Muscle layer of duodenum (tissue), 2 donors: ENCODE measurements at regions not wholly inside any gene's neighbourhood (a gene's known extent, or its start where the extent isn't known, plus 50 kb on each side); places are given as distances from the start of the nearest gene placed in this dataset.
"Not testable (repeated sequence)": the region's sequence is repeated elsewhere in the genome, so short reads cannot be mapped to it uniquely, and the experiment has no call there.

ENCODE experiments used
- H3K27ac ChIP-seq: one replicate; pipeline ENCODE4 v1.7.0; 2013; ENCODE audit warnings: mild to moderate bottlenecking, low read length
- H3K27me3 ChIP-seq: one replicate; pipeline ENCODE4 v1.7.0; 2013; ENCODE audit warnings: low read depth, mild to moderate bottlenecking, control low read depth, low read length
- H3K36me3 ChIP-seq, 2 donors: one replicate each; pipeline ENCODE4 v1.7.0; 2013; ENCODE audit warnings: low read length in 2 of 2, control low read depth in 1 of 2, mild to moderate bottlenecking in 1 of 2; ENCODE audit not compliant: insufficient read depth in 2 of 2, control insufficient read depth in 1 of 2
- H3K4me1 ChIP-seq, 2 donors: one replicate each; pipeline ENCODE4 v1.7.0; 2013; ENCODE audit warnings: low read length in 2 of 2, mild to moderate bottlenecking in 2 of 2, control low read depth in 1 of 2, moderate library complexity in 1 of 2; ENCODE audit not compliant: insufficient read depth in 2 of 2, control insufficient read depth in 1 of 2
- H3K4me3 ChIP-seq, 2 donors: one replicate each; pipeline ENCODE4 v1.7.0; 2013; ENCODE audit warnings: low read length in 2 of 2, low read depth in 1 of 2, mild to moderate bottlenecking in 1 of 2
- H3K9me3 ChIP-seq, 2 donors: one replicate each; pipeline ENCODE4 v1.7.0; 2013; ENCODE audit warnings: low read length in 2 of 2, control low read depth in 1 of 2, mild to moderate bottlenecking in 1 of 2; ENCODE audit not compliant: control insufficient read depth in 1 of 2
- donor health status: healthy.

GRCh38 chr4:8965896-8966295 lies 94.3 kb upstream of the HMX1 start:
- H3K27ac ChIP-seq, H3K9me3 ChIP-seq, H3K36me3 ChIP-seq, H3K4me3 ChIP-seq, H3K4me1 ChIP-seq, H3K27me3 ChIP-seq: not testable (repeated sequence)

DNA sequence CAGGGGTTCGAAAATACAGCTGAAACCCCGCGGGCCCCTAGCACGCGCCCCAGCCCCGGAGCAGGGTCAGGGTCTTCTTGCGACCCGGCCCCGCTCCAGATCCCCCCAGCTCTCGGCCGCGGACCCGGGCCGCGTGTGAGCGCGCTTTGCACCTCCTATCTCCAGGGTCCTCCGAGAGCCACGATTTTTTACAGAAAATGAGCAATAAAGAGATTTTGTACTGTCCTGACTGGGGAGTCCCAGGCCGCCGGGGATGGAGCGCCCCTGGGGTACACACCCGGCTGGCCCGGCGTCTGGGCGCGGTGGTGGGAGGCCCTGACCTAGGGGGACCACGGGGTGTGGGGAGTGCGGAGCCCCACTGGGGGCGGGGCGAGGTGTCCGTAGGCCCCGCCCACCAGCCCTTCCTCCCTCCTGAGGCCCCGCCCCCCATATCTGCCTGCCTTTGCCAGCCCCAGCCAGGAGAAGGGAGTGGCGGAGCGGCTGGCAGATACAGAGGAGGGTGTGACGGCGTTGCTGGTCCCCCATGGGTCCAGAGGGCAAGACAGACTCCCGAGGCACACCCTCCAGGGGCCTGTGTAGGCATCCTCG lies 92.7 kb upstream of the HMX1 start:
- not testable (repeated sequence) for H3K36me3 ChIP-seq, H3K9me3 ChIP-seq, H3K4me1 ChIP-seq, H3K27ac ChIP-seq, H3K27me3 ChIP-seq
- H3K4me3 ChIP-seq, result peak overlapping the region in 1 of 2 donors; percentile 42

- not testable (repeated sequence) for H3K27ac ChIP-seq, H3K4me1 ChIP-seq, H3K36me3 ChIP-seq, H3K9me3 ChIP-seq, H3K27me3 ChIP-seq
- H3K4me3 ChIP-seq, result peak overlapping the region in 1 of 2 donors; percentile 42
Measured at GRCh38 chr4:8963533-8963932, 91.9 kb upstream of the HMX1 start.

GRCh38 chr4:8961343-8961742 lies 89.7 kb upstream of the HMX1 start:
- H3K4me3 ChIP-seq, H3K9me3 ChIP-seq, H3K4me1 ChIP-seq, H3K36me3 ChIP-seq, H3K27ac ChIP-seq, H3K27me3 ChIP-seq: not testable (repeated sequence)

DNA sequence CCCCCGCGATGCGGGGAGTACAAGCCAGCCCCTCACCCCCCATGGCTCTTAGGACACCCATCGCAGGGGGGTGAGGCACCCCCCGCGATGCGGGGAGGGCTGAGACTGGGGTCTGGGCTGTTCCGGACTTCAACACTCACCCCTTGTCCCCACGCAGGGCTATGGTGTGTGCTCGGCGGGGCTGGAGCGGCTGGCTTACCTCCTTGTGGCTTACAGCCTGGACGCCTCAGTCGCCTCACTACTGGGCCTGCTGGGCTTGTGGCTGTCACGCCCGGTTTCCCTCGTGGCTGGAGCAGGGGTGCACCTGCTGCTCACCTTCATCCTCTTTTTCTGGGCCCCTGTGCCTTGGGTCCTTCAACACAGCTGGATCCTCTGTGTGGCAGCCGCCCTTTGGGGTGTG lies 87.8 kb upstream of the HMX1 start:
- H3K4me3 ChIP-seq, H3K9me3 ChIP-seq, H3K27ac ChIP-seq, H3K27me3 ChIP-seq, H3K36me3 ChIP-seq, H3K4me1 ChIP-seq: not testable (repeated sequence)

DNA sequence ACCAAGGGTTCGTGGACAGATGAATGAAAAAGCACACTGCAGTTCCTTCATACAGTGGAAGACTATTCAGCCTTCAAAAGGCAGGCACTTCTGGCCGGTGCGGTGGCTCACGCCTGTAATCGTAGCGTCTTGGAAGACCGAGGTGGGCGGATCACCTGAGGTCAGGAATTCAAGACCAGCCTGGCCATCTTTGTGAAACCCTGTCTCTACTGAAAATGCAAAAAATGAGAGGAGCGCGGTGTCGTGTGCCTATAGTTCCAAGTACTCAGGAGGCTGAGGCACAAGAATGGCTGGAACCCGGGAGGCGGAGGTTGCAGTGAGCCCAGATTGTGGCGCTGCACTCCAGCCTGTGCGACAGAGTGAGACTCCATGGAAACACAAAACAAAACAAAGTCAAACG lies 82.4 kb upstream of the HMX1 start:
- H3K4me1 ChIP-seq, H3K9me3 ChIP-seq, H3K4me3 ChIP-seq, H3K27me3 ChIP-seq, H3K36me3 ChIP-seq, H3K27ac ChIP-seq: not testable (repeated sequence)

DNA sequence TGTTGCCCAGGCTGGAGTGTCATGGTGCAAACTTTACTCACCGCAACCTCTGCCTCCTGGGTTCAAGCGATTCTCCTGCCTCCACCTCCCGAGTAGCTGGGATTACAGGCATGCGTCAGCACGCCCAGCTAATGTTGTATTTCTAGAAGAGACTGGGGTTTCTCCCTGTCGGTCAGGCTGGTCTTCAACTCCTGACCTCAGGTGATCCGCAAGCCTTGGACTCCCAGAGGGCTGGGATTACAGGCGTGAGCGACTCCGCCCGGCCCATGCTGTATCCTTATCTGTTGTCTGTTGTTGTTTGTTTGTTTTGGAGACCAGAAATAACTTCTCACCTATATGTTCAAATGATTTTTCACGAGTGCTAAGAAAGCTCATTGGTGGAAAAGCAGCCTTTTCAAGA lies 81.2 kb upstream of the HMX1 start:
- H3K27me3 ChIP-seq, H3K4me3 ChIP-seq, H3K9me3 ChIP-seq, H3K27ac ChIP-seq, H3K4me1 ChIP-seq, H3K36me3 ChIP-seq: not testable (repeated sequence)

GRCh38 chr4:8952109-8952508 lies 80.5 kb upstream of the HMX1 start:
- H3K9me3 ChIP-seq, H3K27ac ChIP-seq, H3K4me1 ChIP-seq, H3K36me3 ChIP-seq, H3K4me3 ChIP-seq, H3K27me3 ChIP-seq: not testable (repeated sequence)

DNA sequence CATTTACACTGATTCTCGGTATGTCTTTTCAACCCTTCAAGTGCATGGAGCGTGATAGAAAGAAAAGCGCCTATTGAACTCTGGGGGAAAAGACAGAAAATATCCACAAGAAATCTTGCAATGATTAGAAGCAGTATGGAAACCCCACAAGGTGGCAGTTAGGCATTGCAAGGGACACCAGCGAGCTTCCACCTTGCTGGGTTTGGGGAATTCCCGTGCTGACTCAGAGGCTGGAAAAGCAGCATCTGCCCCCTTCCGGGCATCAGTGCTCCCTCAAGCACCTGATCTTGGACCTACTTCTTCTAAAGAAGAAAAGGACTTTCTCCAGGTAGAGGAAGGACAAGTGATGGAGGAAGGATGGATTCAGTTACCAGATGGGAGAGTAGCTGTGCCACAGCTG lies 73.9 kb upstream of the HMX1 start:
- not testable (repeated sequence) for H3K4me1 ChIP-seq, H3K4me3 ChIP-seq, H3K36me3 ChIP-seq, H3K9me3 ChIP-seq, H3K27ac ChIP-seq, H3K27me3 ChIP-seq

GRCh38 chr4:8943367-8943766 lies 71.7 kb upstream of the HMX1 start:
- H3K9me3 ChIP-seq, H3K4me1 ChIP-seq, H3K27me3 ChIP-seq, H3K4me3 ChIP-seq, H3K27ac ChIP-seq, H3K36me3 ChIP-seq: not testable (repeated sequence)

DNA sequence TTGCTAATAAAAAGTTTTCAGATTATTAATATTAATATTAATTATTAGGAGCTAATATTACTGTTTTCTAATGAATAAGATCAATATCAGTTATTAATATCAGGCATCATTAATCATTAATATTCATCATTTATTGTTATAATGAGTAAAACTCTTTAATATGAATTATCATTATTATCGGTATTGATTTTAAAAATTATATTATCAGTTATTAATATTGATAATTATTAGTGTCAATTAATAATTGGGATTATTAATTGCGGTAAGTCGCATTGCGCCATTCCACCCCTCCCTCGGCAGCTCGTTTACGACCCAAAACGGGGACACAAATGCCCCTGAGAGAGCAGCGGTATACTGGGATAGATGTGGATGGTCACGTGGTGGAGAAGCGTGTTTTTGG lies 70.4 kb upstream of the HMX1 start:
- H3K4me3 ChIP-seq, H3K9me3 ChIP-seq, H3K27ac ChIP-seq, H3K27me3 ChIP-seq, H3K4me1 ChIP-seq, H3K36me3 ChIP-seq: not testable (repeated sequence)

GRCh38 chr4:8941492-8941805 lies 69.8 kb upstream of the HMX1 start:
- H3K27me3 ChIP-seq, H3K4me1 ChIP-seq, H3K27ac ChIP-seq, H3K4me3 ChIP-seq, H3K9me3 ChIP-seq, H3K36me3 ChIP-seq: not testable (repeated sequence)
